IMR-90 (cell line): ENCODE measurements at regions not wholly inside any gene's neighbourhood (a gene's known extent, or its start where the extent isn't known, plus 50 kb on each side); places are given as distances from the start of the nearest gene placed in this dataset.

ENCODE experiments used
- ATAC-seq: fragments of 200-7000 bp; cut with Tn5 transposase; 2 replicates; pipeline ENCODE4 v1.9.1; 2020; ENCODE audit warnings: low read depth, mild to moderate bottlenecking, moderate library complexity
- BruUV-seq: library from RNA; stranded (reverse); fragments of 400-500 nt; replicated peaks from 2 replicates; lab custom pipeline; 2021; lab: Mats Ljungman, UMichigan
- CTCF ChIA-PET: fragments of 300-600 bp; formaldehyde crosslinking; extraction: SDS; loops from one replicate; lab custom pipeline; 2021; ENCODE audit warnings: antibody characterized with exemption; lab: Yijun Ruan, JAX
- POLR2A ChIA-PET: fragments of 300-600 bp; sonication (Branson Sonifier 250); formaldehyde crosslinking; loops from one replicate; lab custom pipeline; 2022; ENCODE audit warnings: antibody characterized with exemption; ENCODE audit not compliant: unreplicated experiment; lab: Charles Lee
- DNase-seq: peaks from one replicate; pipeline ENCODE4 v3.0.0; 2013
- H2AFZ ChIP-seq: replicated peaks from 2 replicates; pipeline ENCODE3; 2013; ENCODE audit warnings: low read length, mild to moderate bottlenecking; ENCODE audit not compliant: poor library complexity
- H2AK5ac ChIP-seq: 2 replicates; pipeline ENCODE4 v1.6.1; 2013; ENCODE audit warnings: low read depth, low read length, inconsistent platforms
- H2AK9ac ChIP-seq: replicated peaks from 2 replicates; pipeline ENCODE3; 2013; ENCODE audit warnings: mild to moderate bottlenecking, low read depth, low read length, moderate library complexity; ENCODE audit not compliant: poor library complexity
- H2BK120ac ChIP-seq: 2 replicates; pipeline ENCODE4 v1.6.1; 2013; ENCODE audit warnings: low read depth, low read length, inconsistent platforms
- H2BK15ac ChIP-seq: 3 replicates; pipeline ENCODE4 v1.6.1; 2013; ENCODE audit warnings: low read depth, low read length, inconsistent platforms
- H2BK20ac ChIP-seq: 2 replicates; pipeline ENCODE4 v1.6.1; 2013; ENCODE audit warnings: low read depth, mild to moderate bottlenecking, inconsistent platforms, low read length, moderate library complexity
- H2BK5ac ChIP-seq: 2 replicates; pipeline ENCODE4 v1.6.1; 2013; ENCODE audit warnings: mild to moderate bottlenecking, low read depth, low read length, inconsistent platforms; ENCODE audit not compliant: poor library complexity, severe bottlenecking
- H3K14ac ChIP-seq: replicated peaks from 2 replicates; pipeline ENCODE4 v1.6.1; 2013; ENCODE audit warnings: low read depth, low read length, inconsistent platforms
- H3K18ac ChIP-seq: 2 replicates; pipeline ENCODE4 v1.6.1; 2013; ENCODE audit warnings: low read depth, low read length, control low read depth
- H3K23ac ChIP-seq: 2 replicates; pipeline ENCODE4 v1.6.1; 2013; ENCODE audit warnings: low read depth, low read length, inconsistent platforms
- H3K27ac ChIP-seq: 2 replicates; pipeline ENCODE4 v1.5.1; 2013; ENCODE audit warnings: mild to moderate bottlenecking, control low read depth, low read length; ENCODE audit not compliant: insufficient read depth
- H3K27me3 ChIP-seq: 2 replicates; pipeline ENCODE4 v1.6.1; 2013; ENCODE audit warnings: low read length; ENCODE audit not compliant: control insufficient read depth, insufficient read depth
- H3K36me3 ChIP-seq: 2 replicates; pipeline ENCODE4 v1.6.1; 2013; ENCODE audit warnings: low read length, mixed read lengths; ENCODE audit not compliant: control insufficient read depth, insufficient read depth
- H3K4ac ChIP-seq: 2 replicates; pipeline ENCODE4 v1.6.1; 2013; ENCODE audit warnings: low read depth, low read length, inconsistent platforms
- H3K4me1 ChIP-seq: 2 replicates; pipeline ENCODE4 v1.6.1; 2013; ENCODE audit warnings: low read length, mixed read lengths; ENCODE audit not compliant: control insufficient read depth, insufficient read depth
- H3K4me2 ChIP-seq: 2 replicates; pipeline ENCODE4 v1.6.1; 2013; ENCODE audit warnings: low read depth, mild to moderate bottlenecking, control low read depth, low read length, moderate library complexity
- H3K4me3 ChIP-seq: 2 replicates; pipeline ENCODE4 v1.5.1; 2013; ENCODE audit warnings: low read depth, mild to moderate bottlenecking, control low read depth, low read length, moderate library complexity; ENCODE audit not compliant: insufficient read depth
- H3K56ac ChIP-seq: 2 replicates; pipeline ENCODE4 v1.6.1; 2013; ENCODE audit warnings: low read length, inconsistent platforms; ENCODE audit not compliant: insufficient read depth; ENCODE audit errors: extremely low read depth
- H3K79me1 ChIP-seq, 2 experiments: 2 replicates each; pipeline ENCODE4 v1.6.1; 2013; ENCODE audit warnings: low read length in 2 of 2, inconsistent platforms in 1 of 2, low read depth in 1 of 2
- H3K9ac ChIP-seq: 2 replicates; pipeline ENCODE4 v1.6.1; 2013; ENCODE audit warnings: low read depth, low read length, control low read depth
- H3K9me1 ChIP-seq: 2 replicates; pipeline ENCODE4 v1.6.1; 2013; ENCODE audit warnings: low read length, inconsistent platforms; ENCODE audit not compliant: insufficient read depth
- H3K9me3 ChIP-seq: 2 replicates; pipeline ENCODE4 v1.6.1; 2013; ENCODE audit warnings: low read length; ENCODE audit not compliant: control insufficient read depth, insufficient read depth
- H4K20me1 ChIP-seq: 2 replicates; pipeline ENCODE4 v1.6.1; 2013; ENCODE audit warnings: low read length, inconsistent platforms; ENCODE audit not compliant: insufficient read depth
- H4K5ac ChIP-seq: 2 replicates; pipeline ENCODE4 v1.6.1; 2013; ENCODE audit warnings: mild to moderate bottlenecking, low read depth, low read length, control low read depth
- H4K8ac ChIP-seq, 2 experiments: 2 replicates each; pipeline ENCODE4 v1.6.1; 2013; ENCODE audit warnings: low read depth in 2 of 2, low read length in 2 of 2, control low read depth in 1 of 2, inconsistent platforms in 1 of 2
- H4K91ac ChIP-seq: 2 replicates; pipeline ENCODE4 v1.6.1; 2013; ENCODE audit warnings: low read depth, low read length, inconsistent platforms; ENCODE audit not compliant: insufficient read depth
- BHLHE40 ChIP-seq: fragments of 150-350 bp; IDR thresholded peaks from 2 replicates; pipeline ENCODE4 v1.6.1; 2016; ENCODE audit warnings: mild to moderate bottlenecking, low read depth, low read length
- CEBPB ChIP-seq: IDR thresholded peaks from 2 replicates; pipeline ENCODE4 v1.6.1; 2012; ENCODE audit warnings: low read depth, low read length, improper control_type of control experiment
- CHD1 ChIP-seq: IDR thresholded peaks from 2 replicates; pipeline ENCODE4 v1.6.1; 2012; ENCODE audit warnings: low read depth, low read length, improper control_type of control experiment
- FOS ChIP-seq: fragments of 150-350 bp; IDR thresholded peaks from 2 replicates; pipeline ENCODE4 v1.6.1; 2016; ENCODE audit warnings: low read depth, low read length
- MAFK ChIP-seq: IDR thresholded peaks from 2 replicates; pipeline ENCODE4 v1.6.1; 2012; ENCODE audit warnings: low read depth, low read length, improper control_type of control experiment
- MAZ ChIP-seq: IDR thresholded peaks from 2 replicates; pipeline ENCODE4 v1.6.1; 2012; ENCODE audit warnings: low read depth, mild to moderate bottlenecking, low read length, improper control_type of control experiment, moderate library complexity, borderline replicate concordance
- MXI1 ChIP-seq: IDR thresholded peaks from 2 replicates; pipeline ENCODE4 v1.6.1; 2012; ENCODE audit warnings: low read depth, mild to moderate bottlenecking, low read length, moderate library complexity, borderline replicate concordance
- NFE2L2 ChIP-seq: fragments of 150-350 bp; IDR thresholded peaks from 2 replicates; pipeline ENCODE4 v1.6.1; 2016; ENCODE audit warnings: low read depth, mild to moderate bottlenecking, low read length
- POLR2A ChIP-seq: IDR thresholded peaks from 2 replicates; pipeline ENCODE4 v1.6.1; 2012; ENCODE audit warnings: mild to moderate bottlenecking, low read depth, low read length
- RAD21 ChIP-seq: IDR thresholded peaks from 2 replicates; pipeline ENCODE4 v1.6.1; 2012; ENCODE audit warnings: low read length, improper control_type of control experiment
- RCOR1 ChIP-seq: IDR thresholded peaks from 2 replicates; pipeline ENCODE4 v1.6.1; 2012; ENCODE audit warnings: mild to moderate bottlenecking, low read length, improper control_type of control experiment; ENCODE audit not compliant: insufficient replicate concordance
- RFX5 ChIP-seq: IDR thresholded peaks from 2 replicates; pipeline ENCODE4 v1.8.0; 2012; ENCODE audit warnings: low read depth, mild to moderate bottlenecking, low read length, moderate library complexity
- SMC3 ChIP-seq: fragments of 150-350 bp; IDR thresholded peaks from 2 replicates; pipeline ENCODE4 v1.6.1; 2016; ENCODE audit warnings: low read depth, mild to moderate bottlenecking, antibody characterized with exemption, low read length, moderate library complexity
- WGBS, 2 experiments: methylation state at CpG; one replicate each; pipeline versions ENCODE4 v1.1.5 to v1.1.7; 2013; ENCODE audit warnings: missing lambda C conversion rate in 2 of 2; ENCODE audit not compliant: insufficient read length in 1 of 2; ENCODE audit errors: extremely low coverage in 2 of 2; 5-methylcytosine and 5-hydroxymethylcytosine counted together
- dilution Hi-C: fragments of 300-500 bp; cut with HindIII; formaldehyde crosslinking; loops from one replicate; pipeline ENCODE4 v1.14.3; 2018; ENCODE audit warnings: low sequenced_read_pairs; ENCODE audit not compliant: unreplicated experiment
- in situ Hi-C: fragments of 300-500 bp; cut with MboI; formaldehyde crosslinking; loops from 3 replicates; pipeline ENCODE4 v1.14.3; 2019; ENCODE audit warnings: low sequenced_read_pairs, inconsistent platforms, mixed read lengths
- intact Hi-C: fragments of 100-400 bp; cut with micrococcal nuclease; formaldehyde crosslinking; loops from 2 replicates; pipeline ENCODE4 v1.10.0; 2022
- TF ChIP-seq, protein P1 (sequence below): fragments of 150-350 bp; IDR thresholded peaks from 2 replicates; pipeline ENCODE4 v1.6.1; 2016; ENCODE audit warnings: low read depth, mild to moderate bottlenecking, low read length, moderate library complexity, borderline replicate concordance
- TF ChIP-seq, protein P2 (sequence below): conservative IDR thresholded peaks from 2 replicates; pipeline ENCODE4 v1.5.1; 2012; ENCODE audit warnings: mild to moderate bottlenecking, low read depth, low read length, improper control_type of control experiment
- TF ChIP-seq, protein P3 (sequence below): fragments of 150-350 bp; IDR thresholded peaks from 2 replicates; pipeline ENCODE4 v1.6.1; 2017; ENCODE audit warnings: mild to moderate bottlenecking, antibody characterized with exemption, low read length, low read depth

DNA sequence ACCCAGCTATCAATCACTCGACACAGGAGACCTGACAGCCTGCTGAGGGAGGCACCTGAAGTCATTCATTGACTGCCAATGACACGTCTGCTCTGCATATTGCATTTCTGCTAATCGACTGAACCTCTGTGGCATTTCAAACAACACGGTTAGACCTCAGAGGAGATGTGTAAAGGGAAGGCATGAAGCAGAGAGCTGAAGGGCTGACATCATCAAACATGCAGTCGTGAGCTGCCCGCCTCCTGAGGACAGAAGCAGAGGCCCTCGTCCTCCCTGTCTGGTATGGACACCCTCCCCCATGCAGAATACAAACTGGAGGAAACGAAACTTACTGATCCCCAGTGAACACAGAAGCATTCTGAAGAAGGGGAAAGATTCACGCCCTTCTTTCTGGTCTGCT lies 462.6 kb upstream of the MGMT start:
- TF ChIP-seq SMC3 (no peak), MAZ (no peak), CHD1 (no peak), BHLHE40 (no peak), RCOR1 (no peak), MAFK (no peak), RAD21 (no peak), CEBPB (no peak), MXI1 (no peak), RFX5 (no peak), FOS (no peak), POLR2A (no peak), NFE2L2 (no peak)
- TF ChIP-seq, protein P1, sequence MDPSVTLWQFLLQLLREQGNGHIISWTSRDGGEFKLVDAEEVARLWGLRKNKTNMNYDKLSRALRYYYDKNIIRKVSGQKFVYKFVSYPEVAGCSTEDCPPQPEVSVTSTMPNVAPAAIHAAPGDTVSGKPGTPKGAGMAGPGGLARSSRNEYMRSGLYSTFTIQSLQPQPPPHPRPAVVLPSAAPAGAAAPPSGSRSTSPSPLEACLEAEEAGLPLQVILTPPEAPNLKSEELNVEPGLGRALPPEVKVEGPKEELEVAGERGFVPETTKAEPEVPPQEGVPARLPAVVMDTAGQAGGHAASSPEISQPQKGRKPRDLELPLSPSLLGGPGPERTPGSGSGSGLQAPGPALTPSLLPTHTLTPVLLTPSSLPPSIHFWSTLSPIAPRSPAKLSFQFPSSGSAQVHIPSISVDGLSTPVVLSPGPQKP: no peak
- TF ChIP-seq, protein P2, sequence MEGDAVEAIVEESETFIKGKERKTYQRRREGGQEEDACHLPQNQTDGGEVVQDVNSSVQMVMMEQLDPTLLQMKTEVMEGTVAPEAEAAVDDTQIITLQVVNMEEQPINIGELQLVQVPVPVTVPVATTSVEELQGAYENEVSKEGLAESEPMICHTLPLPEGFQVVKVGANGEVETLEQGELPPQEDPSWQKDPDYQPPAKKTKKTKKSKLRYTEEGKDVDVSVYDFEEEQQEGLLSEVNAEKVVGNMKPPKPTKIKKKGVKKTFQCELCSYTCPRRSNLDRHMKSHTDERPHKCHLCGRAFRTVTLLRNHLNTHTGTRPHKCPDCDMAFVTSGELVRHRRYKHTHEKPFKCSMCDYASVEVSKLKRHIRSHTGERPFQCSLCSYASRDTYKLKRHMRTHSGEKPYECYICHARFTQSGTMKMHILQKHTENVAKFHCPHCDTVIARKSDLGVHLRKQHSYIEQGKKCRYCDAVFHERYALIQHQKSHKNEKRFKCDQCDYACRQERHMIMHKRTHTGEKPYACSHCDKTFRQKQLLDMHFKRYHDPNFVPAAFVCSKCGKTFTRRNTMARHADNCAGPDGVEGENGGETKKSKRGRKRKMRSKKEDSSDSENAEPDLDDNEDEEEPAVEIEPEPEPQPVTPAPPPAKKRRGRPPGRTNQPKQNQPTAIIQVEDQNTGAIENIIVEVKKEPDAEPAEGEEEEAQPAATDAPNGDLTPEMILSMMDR: no peak
- TF ChIP-seq, protein P3, sequence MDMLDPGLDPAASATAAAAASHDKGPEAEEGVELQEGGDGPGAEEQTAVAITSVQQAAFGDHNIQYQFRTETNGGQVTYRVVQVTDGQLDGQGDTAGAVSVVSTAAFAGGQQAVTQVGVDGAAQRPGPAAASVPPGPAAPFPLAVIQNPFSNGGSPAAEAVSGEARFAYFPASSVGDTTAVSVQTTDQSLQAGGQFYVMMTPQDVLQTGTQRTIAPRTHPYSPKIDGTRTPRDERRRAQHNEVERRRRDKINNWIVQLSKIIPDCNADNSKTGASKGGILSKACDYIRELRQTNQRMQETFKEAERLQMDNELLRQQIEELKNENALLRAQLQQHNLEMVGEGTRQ: no peak
- H3K4me3 ChIP-seq: no peak overlapping the region
- ATAC-seq: no peak

More for the DNA sequence above, 462.6 kb upstream of the MGMT start:
- Histone ChIP-seq H3K27me3 (no peaks in the 10 kb centered on the region), H3K23ac (no peak overlapping the region), H3K9me1 (no peaks in the 10 kb centered on the region), H3K9me3 (peaks cover 9% of the 10 kb centered on the region), H3K4me2 (no peak overlapping the region), H2BK20ac (no peak overlapping the region), H3K14ac (no peak overlapping the region), H2BK5ac (no peak overlapping the region), H4K91ac (no peak overlapping the region), H3K4ac (no peak overlapping the region), H4K20me1 (no peaks in the 10 kb centered on the region), H3K27ac (no peak overlapping the region), H3K79me1 (no peaks in the 10 kb centered on the region), H2BK120ac (no peak overlapping the region), H3K4me1 (no peaks in the 10 kb centered on the region), H3K9ac (no peak overlapping the region), H4K8ac (no peak overlapping the region), H2AK9ac (no peak overlapping the region), H3K18ac (no peak overlapping the region), H3K36me3 (no peaks in the 10 kb centered on the region), H2AFZ (no peak overlapping the region), H3K56ac (no peak overlapping the region), H2AK5ac (no peak overlapping the region), H4K5ac (no peak overlapping the region), H2BK15ac (no peak overlapping the region)
- in situ Hi-C loops: no loop called here
- ChIA-PET POLR2A (no interaction called here), CTCF (no interaction called here)
- intact Hi-C loops: no loop called here
- no peak for DNase-seq
- dilution Hi-C loops: no loop called here
- WGBS, 2 experiments: 80% methylated on average over 1 of the region's 9 CpGs; no CpG with 5 or more reads in 1 of the 2 experiments
- BruUV-seq: no TSS peak
